ENCODE measurements at regions not wholly inside any gene's neighbourhood (a gene's known extent, or its start where the extent isn't known, plus 50 kb on each side); places are given as distances from the start of the nearest gene placed in this dataset.

DNA sequence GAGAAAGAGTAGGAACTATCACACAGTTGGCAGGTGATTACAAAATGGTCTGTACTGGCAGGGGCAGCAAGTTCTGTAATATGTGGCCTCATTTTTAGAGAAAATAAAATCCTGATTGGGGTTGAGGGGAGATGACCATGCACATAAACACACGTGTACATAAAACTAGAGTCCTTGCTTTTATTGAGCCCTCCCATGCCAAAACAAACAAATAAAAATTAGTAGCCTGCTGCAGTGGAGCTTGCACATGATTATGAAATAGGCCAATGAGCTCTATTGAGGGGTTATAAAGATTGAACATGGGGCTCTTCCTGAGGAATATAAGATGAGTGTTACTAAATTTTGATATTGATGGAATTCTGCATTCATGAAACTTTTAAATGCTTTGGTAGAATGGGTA is 248.4 kb downstream of the ELAVL2 start:
- TF ChIP-seq, protein P1, sequence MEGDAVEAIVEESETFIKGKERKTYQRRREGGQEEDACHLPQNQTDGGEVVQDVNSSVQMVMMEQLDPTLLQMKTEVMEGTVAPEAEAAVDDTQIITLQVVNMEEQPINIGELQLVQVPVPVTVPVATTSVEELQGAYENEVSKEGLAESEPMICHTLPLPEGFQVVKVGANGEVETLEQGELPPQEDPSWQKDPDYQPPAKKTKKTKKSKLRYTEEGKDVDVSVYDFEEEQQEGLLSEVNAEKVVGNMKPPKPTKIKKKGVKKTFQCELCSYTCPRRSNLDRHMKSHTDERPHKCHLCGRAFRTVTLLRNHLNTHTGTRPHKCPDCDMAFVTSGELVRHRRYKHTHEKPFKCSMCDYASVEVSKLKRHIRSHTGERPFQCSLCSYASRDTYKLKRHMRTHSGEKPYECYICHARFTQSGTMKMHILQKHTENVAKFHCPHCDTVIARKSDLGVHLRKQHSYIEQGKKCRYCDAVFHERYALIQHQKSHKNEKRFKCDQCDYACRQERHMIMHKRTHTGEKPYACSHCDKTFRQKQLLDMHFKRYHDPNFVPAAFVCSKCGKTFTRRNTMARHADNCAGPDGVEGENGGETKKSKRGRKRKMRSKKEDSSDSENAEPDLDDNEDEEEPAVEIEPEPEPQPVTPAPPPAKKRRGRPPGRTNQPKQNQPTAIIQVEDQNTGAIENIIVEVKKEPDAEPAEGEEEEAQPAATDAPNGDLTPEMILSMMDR (IDR thresholded peaks at IDR 0.05; ENCODE audit: poor library complexity, severe bottlenecking): no peak
- no peak for TF ChIP-seq EZH2 (IDR thresholded peaks at IDR 0.05; ENCODE audit: borderline replicate concordance, insufficient read depth, low read length, poor library complexity, severe bottlenecking)
- TF ChIP-seq REST (IDR thresholded peaks at IDR 0.05; ENCODE audit: borderline replicate concordance): no peak
- TF ChIP-seq MXI1 (conservative IDR thresholded peaks at IDR 0.05; ENCODE audit: poor library complexity, severe bottlenecking): no peak
- no peak for TF ChIP-seq EP300 (conservative IDR thresholded peaks at IDR 0.05; ENCODE audit: poor library complexity, severe bottlenecking)
- TF ChIP-seq SMC3 (conservative IDR thresholded peaks at IDR 0.05; ENCODE audit: poor library complexity): no peak
- TF ChIP-seq POLR2AphosphoS5 (IDR thresholded peaks at IDR 0.05): no peak
